Liver (tissue), 2 donors: ENCODE measurements at regions not wholly inside any gene's neighbourhood (a gene's known extent, or its start where the extent isn't known, plus 50 kb on each side); places are given as distances from the start of the nearest gene placed in this dataset.

Experiments used
- CTCF ChIP-seq: fragments of 150-350 bp; IDR thresholded peaks from 2 replicates; pipeline ENCODE4 v1.5.1; 2017; ENCODE audit warnings: improper control_type of control experiment, low read depth, low read length; ENCODE audit not compliant: missing input control
- TF ChIP-seq, protein P1 (sequence below): IDR thresholded peaks from 2 replicates; pipeline ENCODE4 v1.6.1; 2016; ENCODE audit warnings: antibody characterized with exemption, mild to moderate bottlenecking
- donor health status: healthy.

GRCh38 chr17:15006421-15007128 is 258.6 kb downstream of the PMP22 start:
- TF ChIP-seq CTCF, result no peak
- TF ChIP-seq, protein P1, sequence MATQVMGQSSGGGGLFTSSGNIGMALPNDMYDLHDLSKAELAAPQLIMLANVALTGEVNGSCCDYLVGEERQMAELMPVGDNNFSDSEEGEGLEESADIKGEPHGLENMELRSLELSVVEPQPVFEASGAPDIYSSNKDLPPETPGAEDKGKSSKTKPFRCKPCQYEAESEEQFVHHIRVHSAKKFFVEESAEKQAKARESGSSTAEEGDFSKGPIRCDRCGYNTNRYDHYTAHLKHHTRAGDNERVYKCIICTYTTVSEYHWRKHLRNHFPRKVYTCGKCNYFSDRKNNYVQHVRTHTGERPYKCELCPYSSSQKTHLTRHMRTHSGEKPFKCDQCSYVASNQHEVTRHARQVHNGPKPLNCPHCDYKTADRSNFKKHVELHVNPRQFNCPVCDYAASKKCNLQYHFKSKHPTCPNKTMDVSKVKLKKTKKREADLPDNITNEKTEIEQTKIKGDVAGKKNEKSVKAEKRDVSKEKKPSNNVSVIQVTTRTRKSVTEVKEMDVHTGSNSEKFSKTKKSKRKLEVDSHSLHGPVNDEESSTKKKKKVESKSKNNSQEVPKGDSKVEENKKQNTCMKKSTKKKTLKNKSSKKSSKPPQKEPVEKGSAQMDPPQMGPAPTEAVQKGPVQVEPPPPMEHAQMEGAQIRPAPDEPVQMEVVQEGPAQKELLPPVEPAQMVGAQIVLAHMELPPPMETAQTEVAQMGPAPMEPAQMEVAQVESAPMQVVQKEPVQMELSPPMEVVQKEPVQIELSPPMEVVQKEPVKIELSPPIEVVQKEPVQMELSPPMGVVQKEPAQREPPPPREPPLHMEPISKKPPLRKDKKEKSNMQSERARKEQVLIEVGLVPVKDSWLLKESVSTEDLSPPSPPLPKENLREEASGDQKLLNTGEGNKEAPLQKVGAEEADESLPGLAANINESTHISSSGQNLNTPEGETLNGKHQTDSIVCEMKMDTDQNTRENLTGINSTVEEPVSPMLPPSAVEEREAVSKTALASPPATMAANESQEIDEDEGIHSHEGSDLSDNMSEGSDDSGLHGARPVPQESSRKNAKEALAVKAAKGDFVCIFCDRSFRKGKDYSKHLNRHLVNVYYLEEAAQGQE, result no peak
